ENCODE measurements at regions not wholly inside any gene's neighbourhood (a gene's known extent, or its start where the extent isn't known, plus 50 kb on each side); places are given as distances from the start of the nearest gene placed in this dataset.

- no peak for TF ChIP-seq TSHZ1 (tag by site-specific recombination; IDR thresholded peaks at IDR 0.05; ENCODE audit: borderline replicate concordance)
- TF ChIP-seq ZNF174 (tag by site-specific recombination; IDR thresholded peaks at IDR 0.05), result no peak
- TF ChIP-seq, protein P1, sequence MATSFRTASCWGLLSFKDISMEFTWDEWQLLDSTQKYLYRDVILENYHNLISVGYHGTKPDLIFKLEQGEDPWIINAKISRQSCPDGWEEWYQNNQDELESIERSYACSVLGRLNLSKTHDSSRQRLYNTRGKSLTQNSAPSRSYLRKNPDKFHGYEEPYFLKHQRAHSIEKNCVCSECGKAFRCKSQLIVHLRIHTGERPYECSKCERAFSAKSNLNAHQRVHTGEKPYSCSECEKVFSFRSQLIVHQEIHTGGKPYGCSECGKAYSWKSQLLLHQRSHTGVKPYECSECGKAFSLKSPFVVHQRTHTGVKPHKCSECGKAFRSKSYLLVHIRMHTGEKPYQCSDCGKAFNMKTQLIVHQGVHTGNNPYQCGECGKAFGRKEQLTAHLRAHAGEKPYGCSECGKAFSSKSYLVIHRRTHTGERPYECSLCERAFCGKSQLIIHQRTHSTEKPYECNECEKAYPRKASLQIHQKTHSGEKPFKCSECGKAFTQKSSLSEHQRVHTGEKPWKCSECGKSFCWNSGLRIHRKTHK (tag by site-specific recombination; IDR thresholded peaks at IDR 0.05), result no peak
- TF ChIP-seq ZNF571 (tag by site-specific recombination; IDR thresholded peaks at IDR 0.05), result no peak
- no peak for TF ChIP-seq ZFP69B (tag by site-specific recombination; IDR thresholded peaks at IDR 0.05)
- TF ChIP-seq, protein P2, sequence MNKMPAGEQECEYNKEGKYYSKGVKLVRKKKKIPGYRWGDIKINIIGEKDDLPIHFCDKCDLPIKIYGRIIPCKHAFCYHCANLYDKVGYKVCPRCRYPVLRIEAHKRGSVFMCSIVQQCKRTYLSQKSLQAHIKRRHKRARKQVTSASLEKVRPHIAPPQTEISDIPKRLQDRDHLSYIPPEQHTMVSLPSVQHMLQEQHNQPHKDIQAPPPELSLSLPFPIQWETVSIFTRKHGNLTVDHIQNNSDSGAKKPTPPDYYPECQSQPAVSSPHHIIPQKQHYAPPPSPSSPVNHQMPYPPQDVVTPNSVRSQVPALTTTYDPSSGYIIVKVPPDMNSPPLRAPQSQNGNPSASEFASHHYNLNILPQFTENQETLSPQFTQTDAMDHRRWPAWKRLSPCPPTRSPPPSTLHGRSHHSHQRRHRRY (tag by site-specific recombination; IDR thresholded peaks at IDR 0.05), result no peak
- TF ChIP-seq ZNF2 (tag by site-specific recombination; IDR thresholded peaks at IDR 0.05), result no peak
- TF ChIP-seq KLF1 (tag by site-specific recombination; IDR thresholded peaks at IDR 0.05), result no peak
- no peak for TF ChIP-seq INSM2 (tag by site-specific recombination; IDR thresholded peaks at IDR 0.05)
- no peak for TF ChIP-seq ZNF214 (tag by site-specific recombination; IDR thresholded peaks at IDR 0.05; ENCODE audit: borderline replicate concordance)
- no peak; the same call in 1 of the 2 replicates for TF ChIP-seq MZF1 (tag by site-specific recombination; IDR thresholded peaks at IDR 0.05; ENCODE audit: borderline replicate concordance)
- TF ChIP-seq, protein P3, sequence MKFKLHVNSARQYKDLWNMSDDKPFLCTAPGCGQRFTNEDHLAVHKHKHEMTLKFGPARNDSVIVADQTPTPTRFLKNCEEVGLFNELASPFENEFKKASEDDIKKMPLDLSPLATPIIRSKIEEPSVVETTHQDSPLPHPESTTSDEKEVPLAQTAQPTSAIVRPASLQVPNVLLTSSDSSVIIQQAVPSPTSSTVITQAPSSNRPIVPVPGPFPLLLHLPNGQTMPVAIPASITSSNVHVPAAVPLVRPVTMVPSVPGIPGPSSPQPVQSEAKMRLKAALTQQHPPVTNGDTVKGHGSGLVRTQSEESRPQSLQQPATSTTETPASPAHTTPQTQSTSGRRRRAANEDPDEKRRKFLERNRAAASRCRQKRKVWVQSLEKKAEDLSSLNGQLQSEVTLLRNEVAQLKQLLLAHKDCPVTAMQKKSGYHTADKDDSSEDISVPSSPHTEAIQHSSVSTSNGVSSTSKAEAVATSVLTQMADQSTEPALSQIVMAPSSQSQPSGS (tag by site-specific recombination; IDR thresholded peaks at IDR 0.05; ENCODE audit: low read depth), result no peak
- TF ChIP-seq EGR2 (tag by site-specific recombination; IDR thresholded peaks at IDR 0.05; ENCODE audit: low read depth), result no peak
- TF ChIP-seq ZBTB17 (tag by site-specific recombination; IDR thresholded peaks at IDR 0.05), result peak; percentile 90
- no peak for TF ChIP-seq ZNF133 (tag by site-specific recombination; IDR thresholded peaks at IDR 0.05)
- TF ChIP-seq, protein P4, sequence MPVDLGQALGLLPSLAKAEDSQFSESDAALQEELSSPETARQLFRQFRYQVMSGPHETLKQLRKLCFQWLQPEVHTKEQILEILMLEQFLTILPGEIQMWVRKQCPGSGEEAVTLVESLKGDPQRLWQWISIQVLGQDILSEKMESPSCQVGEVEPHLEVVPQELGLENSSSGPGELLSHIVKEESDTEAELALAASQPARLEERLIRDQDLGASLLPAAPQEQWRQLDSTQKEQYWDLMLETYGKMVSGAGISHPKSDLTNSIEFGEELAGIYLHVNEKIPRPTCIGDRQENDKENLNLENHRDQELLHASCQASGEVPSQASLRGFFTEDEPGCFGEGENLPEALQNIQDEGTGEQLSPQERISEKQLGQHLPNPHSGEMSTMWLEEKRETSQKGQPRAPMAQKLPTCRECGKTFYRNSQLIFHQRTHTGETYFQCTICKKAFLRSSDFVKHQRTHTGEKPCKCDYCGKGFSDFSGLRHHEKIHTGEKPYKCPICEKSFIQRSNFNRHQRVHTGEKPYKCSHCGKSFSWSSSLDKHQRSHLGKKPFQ (tag by site-specific recombination; IDR thresholded peaks at IDR 0.05), result peak; percentile 92
- no peak for TF ChIP-seq ZNF785 (tag by site-specific recombination; IDR thresholded peaks at IDR 0.05)
- no peak for TF ChIP-seq ZNF791 (tag by site-specific recombination; IDR thresholded peaks at IDR 0.05)
- TF ChIP-seq ZNF324 (tag by site-specific recombination; IDR thresholded peaks at IDR 0.05), result no peak
- no peak for TF ChIP-seq ZNF292 (tag by site-specific recombination; IDR thresholded peaks at IDR 0.05; ENCODE audit: borderline replicate concordance, low read depth)
- TF ChIP-seq ZIC2 (tag by site-specific recombination; IDR thresholded peaks at IDR 0.05), result peak; percentile 92
- TF ChIP-seq, protein P5, sequence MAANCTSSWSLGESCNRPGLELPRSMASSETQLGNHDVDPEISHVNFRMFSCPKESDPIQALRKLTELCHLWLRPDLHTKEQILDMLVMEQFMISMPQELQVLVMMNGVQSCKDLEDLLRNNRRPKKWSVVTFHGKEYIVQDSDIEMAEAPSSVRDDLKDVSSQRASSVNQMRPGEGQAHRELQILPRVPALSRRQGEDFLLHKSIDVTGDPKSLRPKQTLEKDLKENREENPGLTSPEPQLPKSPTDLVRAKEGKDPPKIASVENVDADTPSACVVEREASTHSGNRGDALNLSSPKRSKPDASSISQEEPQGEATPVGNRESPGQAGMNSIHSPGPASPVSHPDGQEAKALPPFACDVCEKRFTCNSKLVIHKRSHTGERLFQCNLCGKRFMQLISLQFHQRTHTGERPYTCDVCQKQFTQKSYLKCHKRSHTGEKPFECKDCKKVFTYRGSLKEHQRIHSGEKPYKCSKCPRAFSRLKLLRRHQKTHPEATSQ (tag by site-specific recombination; IDR thresholded peaks at IDR 0.05), result no peak
- TF ChIP-seq, protein P6, sequence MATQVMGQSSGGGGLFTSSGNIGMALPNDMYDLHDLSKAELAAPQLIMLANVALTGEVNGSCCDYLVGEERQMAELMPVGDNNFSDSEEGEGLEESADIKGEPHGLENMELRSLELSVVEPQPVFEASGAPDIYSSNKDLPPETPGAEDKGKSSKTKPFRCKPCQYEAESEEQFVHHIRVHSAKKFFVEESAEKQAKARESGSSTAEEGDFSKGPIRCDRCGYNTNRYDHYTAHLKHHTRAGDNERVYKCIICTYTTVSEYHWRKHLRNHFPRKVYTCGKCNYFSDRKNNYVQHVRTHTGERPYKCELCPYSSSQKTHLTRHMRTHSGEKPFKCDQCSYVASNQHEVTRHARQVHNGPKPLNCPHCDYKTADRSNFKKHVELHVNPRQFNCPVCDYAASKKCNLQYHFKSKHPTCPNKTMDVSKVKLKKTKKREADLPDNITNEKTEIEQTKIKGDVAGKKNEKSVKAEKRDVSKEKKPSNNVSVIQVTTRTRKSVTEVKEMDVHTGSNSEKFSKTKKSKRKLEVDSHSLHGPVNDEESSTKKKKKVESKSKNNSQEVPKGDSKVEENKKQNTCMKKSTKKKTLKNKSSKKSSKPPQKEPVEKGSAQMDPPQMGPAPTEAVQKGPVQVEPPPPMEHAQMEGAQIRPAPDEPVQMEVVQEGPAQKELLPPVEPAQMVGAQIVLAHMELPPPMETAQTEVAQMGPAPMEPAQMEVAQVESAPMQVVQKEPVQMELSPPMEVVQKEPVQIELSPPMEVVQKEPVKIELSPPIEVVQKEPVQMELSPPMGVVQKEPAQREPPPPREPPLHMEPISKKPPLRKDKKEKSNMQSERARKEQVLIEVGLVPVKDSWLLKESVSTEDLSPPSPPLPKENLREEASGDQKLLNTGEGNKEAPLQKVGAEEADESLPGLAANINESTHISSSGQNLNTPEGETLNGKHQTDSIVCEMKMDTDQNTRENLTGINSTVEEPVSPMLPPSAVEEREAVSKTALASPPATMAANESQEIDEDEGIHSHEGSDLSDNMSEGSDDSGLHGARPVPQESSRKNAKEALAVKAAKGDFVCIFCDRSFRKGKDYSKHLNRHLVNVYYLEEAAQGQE (tag by site-specific recombination; IDR thresholded peaks at IDR 0.05), result no peak
Measured at GRCh38 chr13:50222569-50223332, 207.5 kb downstream of the KCNRG start (continued).

Data from HEK293 (cell line).